Stomach (tissue), 8 donors: ENCODE measurements at regions not wholly inside any gene's neighbourhood (a gene's known extent, or its start where the extent isn't known, plus 50 kb on each side); places are given as distances from the start of the nearest gene placed in this dataset.
A peak's percentile ranks its signal among the peaks of the same experiment; 100 is the strongest.

Source experiments
- DNase-seq, 2 donors: peaks; one replicate each; pipeline versions ENCODE4 v3.0.0 to v3.0.0-alpha.2; 2013 to 2019
- H3K27ac ChIP-seq, 5 donors: fragments of 200-600 bp in 4 of 5; sonication (generic) in 4 of 5; one replicate each; pipeline ENCODE4 v1.5.1; 2013 to 2019; ENCODE audit warnings: mild to moderate bottlenecking in 1 of 5, moderate library complexity in 1 of 5
- H3K27me3 ChIP-seq, 3 donors: fragments of 200-600 bp; sonication (generic); one replicate each; pipeline ENCODE4 v1.5.1; 2017 to 2019; ENCODE audit warnings: mixed run types in 1 of 3
- H3K36me3 ChIP-seq, 4 donors: fragments of 200-600 bp; sonication (generic); 1 replicate in 3 of 4; 2 replicates in 1 of 4; pipeline ENCODE4 v1.5.1; 2016 to 2019
- H3K4me1 ChIP-seq, 4 donors: fragments of 200-600 bp; sonication (generic); one replicate each; pipeline ENCODE4 v1.5.1; 2016 to 2019
- H3K4me3 ChIP-seq, 4 donors: fragments of 200-600 bp; sonication (generic) in 3 of 4; one replicate each; pipeline ENCODE4 v1.5.1; 2016 to 2019; ENCODE audit warnings: mild to moderate bottlenecking in 1 of 4
- H3K9me3 ChIP-seq, 4 donors: fragments of 200-600 bp; sonication (generic); one replicate each; pipeline ENCODE4 v1.5.1; 2016 to 2019
- EP300 ChIP-seq: sonication (generic); formaldehyde crosslinking; IDR thresholded peaks from one replicate; pipeline ENCODE4 v1.6.1; 2017; ENCODE audit warnings: antibody characterized with exemption
- POLR2A ChIP-seq, 4 donors: fragments of 450-650 bp; IDR thresholded peaks; one replicate each; pipeline ENCODE4 v1.6.1; 2016; ENCODE audit warnings: antibody characterized with exemption in 4 of 4, control low read depth in 2 of 4, mild to moderate bottlenecking in 1 of 4, moderate library complexity in 1 of 4
- POLR2AphosphoS5 ChIP-seq, 3 donors: sonication (generic); formaldehyde crosslinking; IDR thresholded peaks; one replicate each; pipeline ENCODE4 v1.6.1; 2016; ENCODE audit warnings: antibody characterized with exemption in 3 of 3
- WGBS, 5 donors: extraction: QIAGEN DNeasy Blood & Tissue Kit in 3 of 5; methylation state at CpG; one replicate each; pipeline versions ENCODE4 v1.1.5 to v1.1.7; 2013 to 2018; 5-methylcytosine and 5-hydroxymethylcytosine counted together
- intact Hi-C: fragments of 100-400 bp; cut with DNase I; formaldehyde crosslinking; loops from one replicate; pipeline ENCODE4 v1.15.1; 2023; ENCODE audit warnings: low total_unique reads
- TF ChIP-seq, protein P1 (sequence below), 7 experiments: fragments of 450-650 bp in 4 of 7; fragments of 200-600 bp in 3 of 7; sonication (generic) in 3 of 7; IDR thresholded peaks; one replicate each; pipeline ENCODE4 v1.5.1; 2016 to 2019; ENCODE audit warnings: antibody characterized with exemption in 7 of 7, control low read depth in 2 of 7, mild to moderate bottlenecking in 1 of 7
- donor health status: healthy with polysubstance abuse.
- donor health status: Bipolar disorder and iron deficiency.
- donor health status: healthy.

DNA sequence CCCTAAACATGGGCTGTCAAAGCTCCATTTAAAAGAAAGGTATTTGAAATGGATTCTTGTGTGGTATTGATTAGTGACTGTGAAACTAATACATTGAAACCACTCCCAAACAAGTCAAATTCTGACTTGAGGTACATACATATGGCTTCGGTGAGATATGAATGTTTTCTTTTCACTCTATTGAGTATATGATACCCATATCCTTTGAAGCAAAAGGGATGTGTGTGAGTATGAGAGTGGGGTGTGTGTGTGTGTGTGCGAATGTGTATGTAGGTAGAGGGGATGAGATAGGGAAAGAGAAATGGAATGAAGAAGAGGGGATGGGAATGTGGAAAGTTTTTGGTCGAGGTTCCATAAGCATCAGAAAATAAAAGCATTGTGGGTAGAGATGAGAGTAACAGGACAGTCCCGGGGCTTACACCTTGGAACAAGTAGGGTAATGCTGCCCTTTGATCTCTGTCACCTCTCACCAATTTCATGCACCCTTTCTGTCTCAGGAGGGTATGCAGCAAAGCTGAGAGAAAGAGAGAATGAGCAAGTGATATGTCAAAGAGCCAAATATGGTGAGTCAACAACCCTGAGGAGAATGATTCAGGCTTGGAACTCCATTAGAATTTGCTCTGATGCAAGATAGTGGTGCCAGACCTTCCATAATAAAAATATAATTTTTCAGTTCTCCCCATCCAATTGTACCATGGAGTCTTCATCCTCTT lies 64.0 kb upstream of the ZEB2 start:
- DNase-seq, result no peak
- Histone ChIP-seq H3K9me3 (no peaks in the 10 kb centered on the region), H3K4me3 (no peak overlapping the region), H3K4me1 (peaks cover 0 to 17% (median 4%) of the 10 kb centered on the region in 4 donors), H3K27me3 (no peaks in the 10 kb centered on the region), H3K36me3 (no peaks in the 10 kb centered on the region), H3K27ac (no peak overlapping the region)
- TF ChIP-seq, protein P1, sequence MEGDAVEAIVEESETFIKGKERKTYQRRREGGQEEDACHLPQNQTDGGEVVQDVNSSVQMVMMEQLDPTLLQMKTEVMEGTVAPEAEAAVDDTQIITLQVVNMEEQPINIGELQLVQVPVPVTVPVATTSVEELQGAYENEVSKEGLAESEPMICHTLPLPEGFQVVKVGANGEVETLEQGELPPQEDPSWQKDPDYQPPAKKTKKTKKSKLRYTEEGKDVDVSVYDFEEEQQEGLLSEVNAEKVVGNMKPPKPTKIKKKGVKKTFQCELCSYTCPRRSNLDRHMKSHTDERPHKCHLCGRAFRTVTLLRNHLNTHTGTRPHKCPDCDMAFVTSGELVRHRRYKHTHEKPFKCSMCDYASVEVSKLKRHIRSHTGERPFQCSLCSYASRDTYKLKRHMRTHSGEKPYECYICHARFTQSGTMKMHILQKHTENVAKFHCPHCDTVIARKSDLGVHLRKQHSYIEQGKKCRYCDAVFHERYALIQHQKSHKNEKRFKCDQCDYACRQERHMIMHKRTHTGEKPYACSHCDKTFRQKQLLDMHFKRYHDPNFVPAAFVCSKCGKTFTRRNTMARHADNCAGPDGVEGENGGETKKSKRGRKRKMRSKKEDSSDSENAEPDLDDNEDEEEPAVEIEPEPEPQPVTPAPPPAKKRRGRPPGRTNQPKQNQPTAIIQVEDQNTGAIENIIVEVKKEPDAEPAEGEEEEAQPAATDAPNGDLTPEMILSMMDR (IDR thresholded peaks at IDR 0.05), result no peak
- TF ChIP-seq POLR2A (IDR thresholded peaks at IDR 0.05) (no peak), POLR2AphosphoS5 (IDR thresholded peaks at IDR 0.05) (no peak), EP300 (no peak)
- WGBS, 5 donors, result 77 to 85% (median 83%) methylated on average over 4 of the region's 4 CpGs
- intact Hi-C loops, result no loop called here

DNA sequence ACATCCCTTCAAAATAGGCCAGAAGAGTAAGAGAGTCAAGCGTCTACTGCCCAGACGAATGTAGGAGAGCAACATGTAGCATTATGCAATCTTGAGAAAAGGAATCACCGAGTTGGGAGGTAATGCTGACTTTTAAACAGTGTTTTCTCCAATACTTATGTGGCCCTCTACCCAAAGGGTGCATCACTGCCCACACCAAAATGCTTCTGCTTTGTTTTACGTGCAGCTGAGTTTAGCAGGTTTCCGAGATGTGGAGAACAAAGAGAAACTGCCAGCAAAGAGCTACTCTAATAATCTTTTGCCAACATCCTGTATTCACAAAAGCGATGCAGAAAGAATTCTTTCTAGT lies 63.4 kb upstream of the ZEB2 start:
- no peak overlapping the region for H3K27ac ChIP-seq
- no peaks in the 10 kb centered on the region for H3K36me3 ChIP-seq
- no peaks in the 10 kb centered on the region for H3K27me3 ChIP-seq
- H3K4me1 ChIP-seq, result peaks cover 0 to 17% (median 4%) of the 10 kb centered on the region in 4 donors
- H3K9me3 ChIP-seq, result no peaks in the 10 kb centered on the region
- TF ChIP-seq, protein P1 (IDR thresholded peaks at IDR 0.05), result no peak
- TF ChIP-seq POLR2A (IDR thresholded peaks at IDR 0.05) (no peak), EP300 (no peak), POLR2AphosphoS5 (IDR thresholded peaks at IDR 0.05) (no peak)
- DNase-seq, result no peak
- 58 to 78% (median 68%) methylated on average over 6 of the region's 6 CpGs for WGBS, 5 donors
- H3K4me3 ChIP-seq, result no peak overlapping the region
- intact Hi-C loops, result no loop called here

DNA sequence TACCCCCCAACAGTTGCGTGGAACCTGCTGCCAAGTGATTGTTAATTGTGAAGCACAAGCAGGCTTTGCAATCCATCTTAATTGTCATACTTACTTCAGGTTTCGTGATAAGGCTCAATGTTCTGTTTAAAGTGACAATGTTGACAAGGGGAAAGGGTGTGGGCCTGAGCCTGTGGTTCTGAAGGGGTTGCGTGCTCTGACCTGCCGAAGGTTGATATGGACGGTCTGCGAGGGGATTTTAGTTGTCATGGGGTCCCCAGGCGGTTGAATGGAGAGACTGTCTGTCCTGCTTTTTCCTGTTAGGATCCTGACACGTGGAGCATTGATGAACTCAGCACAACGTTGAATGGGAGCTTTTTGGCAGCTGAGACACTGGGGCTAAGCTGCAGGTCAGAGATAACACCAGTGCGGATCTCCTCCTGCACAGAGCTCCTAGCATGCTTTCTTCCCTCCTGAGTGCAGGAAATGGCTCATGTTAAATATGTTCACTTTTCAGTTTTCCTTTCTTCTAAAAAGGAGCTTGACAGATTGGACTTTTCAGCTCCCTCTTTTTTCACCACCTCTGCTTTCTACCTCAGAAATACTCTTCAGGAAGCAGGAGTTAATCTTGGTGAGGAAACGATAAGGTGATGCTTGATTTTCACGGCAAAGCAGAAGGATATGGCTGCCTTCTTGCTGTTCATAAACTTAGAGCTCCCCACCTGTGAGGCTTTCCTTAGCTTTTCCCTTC lies 62.9 kb upstream of the ZEB2 start:
- TF ChIP-seq POLR2A (IDR thresholded peaks at IDR 0.05) (no peak), POLR2AphosphoS5 (IDR thresholded peaks at IDR 0.05) (no peak), EP300 (no peak)
- TF ChIP-seq, protein P1 (IDR thresholded peaks at IDR 0.05), result no peak

DNA sequence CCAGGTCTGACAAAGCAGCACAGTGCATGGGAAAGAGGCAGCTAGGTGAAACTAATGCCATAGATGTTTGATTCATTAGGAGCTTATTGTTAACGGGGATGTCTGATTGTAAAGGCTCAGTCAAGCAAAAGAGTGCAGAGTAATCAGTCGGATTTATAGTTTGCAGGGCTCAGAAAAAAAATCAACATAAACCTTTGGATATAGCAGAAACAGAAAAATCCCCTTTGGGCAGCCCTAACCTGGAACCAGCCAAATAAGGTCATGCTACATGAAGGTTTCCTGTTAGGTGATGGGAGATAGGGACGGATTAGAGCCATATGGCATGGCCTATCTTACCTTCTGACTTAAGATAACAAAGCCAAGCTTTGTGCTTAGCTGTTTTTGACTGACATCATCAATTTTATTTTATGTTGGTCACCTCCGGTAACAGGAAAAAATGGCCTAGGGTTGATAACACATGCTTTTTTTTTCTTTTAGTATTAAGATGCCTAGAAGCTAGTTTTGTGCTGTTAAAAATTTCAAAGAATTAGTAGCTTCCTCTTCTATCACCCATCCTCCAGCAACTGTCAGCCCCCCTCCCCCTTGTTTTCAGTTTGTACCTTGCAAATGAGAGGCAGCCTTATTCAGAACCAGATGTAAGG lies 60.7 kb upstream of the ZEB2 start:
- Histone ChIP-seq H3K9me3 (no peaks in the 10 kb centered on the region), H3K27me3 (no peaks in the 10 kb centered on the region), H3K36me3 (no peaks in the 10 kb centered on the region), H3K27ac (no peak overlapping the region), H3K4me1 (peaks cover 0 to 17% (median 4%) of the 10 kb centered on the region in 4 donors), H3K4me3 (no peak overlapping the region)
- intact Hi-C loops, result no loop called here
- WGBS, 5 donors, result 62 to 73% (median 67%) methylated on average over 4 of the region's 4 CpGs
- peak in 1 of 2 donors; percentile 9 for DNase-seq
- TF ChIP-seq EP300 (no peak), POLR2AphosphoS5 (IDR thresholded peaks at IDR 0.05) (no peak), POLR2A (IDR thresholded peaks at IDR 0.05) (no peak)
- TF ChIP-seq, protein P1 (IDR thresholded peaks at IDR 0.05), result no peak

More for the DNA sequence above, 62.9 kb upstream of the ZEB2 start:
- peaks cover 0 to 17% (median 4%) of the 10 kb centered on the region in 4 donors for H3K4me1 ChIP-seq
- H3K9me3 ChIP-seq, result no peaks in the 10 kb centered on the region
- no peaks in the 10 kb centered on the region for H3K27me3 ChIP-seq
- no peak overlapping the region for H3K27ac ChIP-seq
- no peaks in the 10 kb centered on the region for H3K36me3 ChIP-seq
- WGBS, 5 donors, result 28 to 57% (median 47%) methylated on average over 12 of the region's 12 CpGs
- peak in 1 of 2 donors; percentile 30 for DNase-seq
- no peak overlapping the region for H3K4me3 ChIP-seq
- intact Hi-C loops, result no loop called here
